ENCODE measurements at regions not wholly inside any gene's neighbourhood (a gene's known extent, or its start where the extent isn't known, plus 50 kb on each side); places are given as distances from the start of the nearest gene placed in this dataset.

- no peak overlapping the region for H3K4me3 ChIP-seq (ENCODE audit: low read depth in 1 of 2, low read length in 1 of 2)
- H3K4me1 ChIP-seq (ENCODE audit: control insufficient read depth in 1 of 2, insufficient read depth in 1 of 2, low read depth in 1 of 2, low read length in 1 of 2): no peaks in the 10 kb centered on the region
- no peak overlapping the region for H3K27ac ChIP-seq
- H3K36me3 ChIP-seq: no peaks in the 10 kb centered on the region
- no peak for TF ChIP-seq CTCF (IDR thresholded peaks at IDR 0.05)
- H3K27me3 ChIP-seq: no peaks in the 10 kb centered on the region
- H3K9me3 ChIP-seq: no peaks in the 10 kb centered on the region
These were observed 1103.0 kb upstream of the SLC39A10 start for GRCh38 chr2:194553980-194554379.

- no peaks in the 10 kb centered on the region for H3K9me3 ChIP-seq
These were observed 1106.3 kb upstream of the SLC39A10 start for GRCh38 chr2:194550702-194551101.

GRCh38 chr2:194549387-194549786 is 1107.6 kb upstream of the SLC39A10 start:
- Histone ChIP-seq H3K27me3 (no peaks in the 10 kb centered on the region), H3K27ac (no peak overlapping the region), H3K36me3 (no peaks in the 10 kb centered on the region), H3K4me1 (ENCODE audit: control insufficient read depth in 1 of 2, insufficient read depth in 1 of 2, low read depth in 1 of 2, low read length in 1 of 2) (no peaks in the 10 kb centered on the region), H3K4me3 (ENCODE audit: low read depth in 1 of 2, low read length in 1 of 2) (no peak overlapping the region), H3K9me3 (no peaks in the 10 kb centered on the region)
- TF ChIP-seq CTCF (IDR thresholded peaks at IDR 0.05): no peak

More at GRCh38 chr2:194550702-194551101, 1106.3 kb upstream of the SLC39A10 start:
- Histone ChIP-seq H3K4me1 (ENCODE audit: control insufficient read depth in 1 of 2, insufficient read depth in 1 of 2, low read depth in 1 of 2, low read length in 1 of 2) (no peaks in the 10 kb centered on the region), H3K4me3 (ENCODE audit: low read depth in 1 of 2, low read length in 1 of 2) (no peak overlapping the region), H3K27me3 (no peaks in the 10 kb centered on the region), H3K27ac (no peak overlapping the region), H3K36me3 (no peaks in the 10 kb centered on the region)
- TF ChIP-seq CTCF (IDR thresholded peaks at IDR 0.05): no peak

GRCh38 chr2:194545978-194546377 is 1111.0 kb upstream of the SLC39A10 start:
- Histone ChIP-seq H3K36me3 (no peaks in the 10 kb centered on the region), H3K4me1 (ENCODE audit: control insufficient read depth in 1 of 2, insufficient read depth in 1 of 2, low read depth in 1 of 2, low read length in 1 of 2) (no peaks in the 10 kb centered on the region), H3K9me3 (no peaks in the 10 kb centered on the region), H3K4me3 (ENCODE audit: low read depth in 1 of 2, low read length in 1 of 2) (no peak overlapping the region), H3K27ac (no peak overlapping the region), H3K27me3 (no peaks in the 10 kb centered on the region)
- TF ChIP-seq CTCF (IDR thresholded peaks at IDR 0.05): no peak

GRCh38 chr2:194539425-194539824 is 1117.6 kb upstream of the SLC39A10 start:
- no peak overlapping the region for H3K27ac ChIP-seq
- H3K36me3 ChIP-seq: no peaks in the 10 kb centered on the region
- peaks cover 3% of the 10 kb centered on the region for H3K9me3 ChIP-seq
- no peaks in the 10 kb centered on the region for H3K4me1 ChIP-seq (ENCODE audit: control insufficient read depth in 1 of 2, insufficient read depth in 1 of 2, low read depth in 1 of 2, low read length in 1 of 2)
- TF ChIP-seq CTCF (IDR thresholded peaks at IDR 0.05): no peak
- no peaks in the 10 kb centered on the region for H3K27me3 ChIP-seq
- no peak overlapping the region for H3K4me3 ChIP-seq (ENCODE audit: low read depth in 1 of 2, low read length in 1 of 2)

- no peaks in the 10 kb centered on the region for H3K27me3 ChIP-seq
- no peaks in the 10 kb centered on the region for H3K4me1 ChIP-seq (ENCODE audit: control insufficient read depth in 1 of 2, insufficient read depth in 1 of 2, low read depth in 1 of 2, low read length in 1 of 2)
- H3K36me3 ChIP-seq: no peaks in the 10 kb centered on the region
- H3K27ac ChIP-seq: no peak overlapping the region
- no peak for TF ChIP-seq CTCF (IDR thresholded peaks at IDR 0.05)
- H3K4me3 ChIP-seq (ENCODE audit: low read depth in 1 of 2, low read length in 1 of 2): no peak overlapping the region
- H3K9me3 ChIP-seq: no peaks in the 10 kb centered on the region
These were observed 1130.9 kb upstream of the SLC39A10 start for GRCh38 chr2:194526121-194526520.
